GM23248 (cell line): ENCODE measurements at regions not wholly inside any gene's neighbourhood (a gene's known extent, or its start where the extent isn't known, plus 50 kb on each side); places are given as distances from the start of the nearest gene placed in this dataset.

Source experiments
- DNase-seq: peaks from one replicate; pipeline ENCODE4 v3.0.0-alpha.2; 2015
- H2AFZ ChIP-seq: fragments of 200-600 bp; sonication (generic); 2 replicates; pipeline ENCODE4 v1.6.1; 2016; ENCODE audit warnings: antibody characterized with exemption
- H3F3A ChIP-seq: fragments of 200-600 bp; sonication (generic); 2 replicates; pipeline ENCODE4 v1.6.1; 2016; ENCODE audit warnings: mild to moderate bottlenecking, antibody characterized with exemption, mixed run types; ENCODE audit not compliant: insufficient read depth
- H3K27ac ChIP-seq: fragments of 200-600 bp; sonication (generic); 2 replicates; pipeline ENCODE4 v1.5.1; 2016; ENCODE audit warnings: mild to moderate bottlenecking
- H3K27me3 ChIP-seq: fragments of 200-600 bp; sonication (generic); replicated peaks from 2 replicates; pipeline ENCODE4 v1.6.1; 2016; ENCODE audit warnings: mild to moderate bottlenecking; ENCODE audit not compliant: insufficient read depth
- H3K36me3 ChIP-seq: fragments of 200-600 bp; sonication (generic); 2 replicates; pipeline ENCODE4 v1.6.1; 2016; ENCODE audit warnings: low read depth, mild to moderate bottlenecking
- H3K4me1 ChIP-seq: fragments of 200-600 bp; sonication (generic); 2 replicates; pipeline ENCODE4 v1.6.1; 2016; ENCODE audit warnings: mild to moderate bottlenecking; ENCODE audit not compliant: insufficient read depth
- H3K4me2 ChIP-seq: fragments of 200-600 bp; sonication (generic); one replicate; pipeline ENCODE4 v1.6.1; 2016; ENCODE audit warnings: mild to moderate bottlenecking; ENCODE audit not compliant: unreplicated experiment
- H3K4me3 ChIP-seq: fragments of 200-600 bp; sonication (generic); 2 replicates; pipeline ENCODE4 v1.5.1; 2016; ENCODE audit warnings: mild to moderate bottlenecking
- H3K79me2 ChIP-seq: fragments of 200-600 bp; sonication (generic); 2 replicates; pipeline ENCODE4 v1.6.1; 2016; ENCODE audit warnings: mild to moderate bottlenecking; ENCODE audit not compliant: insufficient read depth
- H3K9ac ChIP-seq: fragments of 200-600 bp; sonication (generic); 2 replicates; pipeline ENCODE4 v1.6.1; 2016; ENCODE audit warnings: mild to moderate bottlenecking
- H3K9me2 ChIP-seq: fragments of 200-600 bp; sonication (generic); 2 replicates; pipeline ENCODE4 v1.6.1; 2016; ENCODE audit warnings: mixed run types, mild to moderate bottlenecking, moderate library complexity; ENCODE audit not compliant: insufficient read depth
- H3K9me3 ChIP-seq: fragments of 200-600 bp; sonication (generic); one replicate; pipeline ENCODE4 v1.6.1; 2017; ENCODE audit warnings: low read depth
- H4K20me1 ChIP-seq: fragments of 200-600 bp; sonication (generic); 2 replicates; pipeline ENCODE4 v1.6.0; 2016; ENCODE audit not compliant: insufficient read depth
- EZH2 ChIP-seq: fragments of 200-600 bp; sonication (generic); IDR thresholded peaks from 2 replicates; pipeline ENCODE4 v1.6.1; 2018; ENCODE audit warnings: antibody characterized with exemption, mild to moderate bottlenecking; ENCODE audit not compliant: insufficient read depth, poor library complexity, severe bottlenecking
- EZH2phosphoT487 ChIP-seq: fragments of 200-600 bp; sonication (generic); IDR thresholded peaks from 2 replicates; pipeline ENCODE4 v1.6.1; 2018; ENCODE audit warnings: antibody characterized with exemption, moderate library complexity, mild to moderate bottlenecking, low read depth; ENCODE audit not compliant: insufficient read depth
- WGBS, 2 experiments: methylation state at CpG; one replicate each; pipeline ENCODE4 v1.1.6; 2015 to 2017; ENCODE audit warnings: low lambda C conversion rate in 2 of 2, low coverage in 1 of 2; ENCODE audit errors: missing lambda C conversion rate in 2 of 2; 5-methylcytosine and 5-hydroxymethylcytosine counted together
- in situ Hi-C: fragments of 300-500 bp; cut with MboI; formaldehyde crosslinking; loops from 2 replicates; pipeline ENCODE4 v1.15.0; 2020

DNA sequence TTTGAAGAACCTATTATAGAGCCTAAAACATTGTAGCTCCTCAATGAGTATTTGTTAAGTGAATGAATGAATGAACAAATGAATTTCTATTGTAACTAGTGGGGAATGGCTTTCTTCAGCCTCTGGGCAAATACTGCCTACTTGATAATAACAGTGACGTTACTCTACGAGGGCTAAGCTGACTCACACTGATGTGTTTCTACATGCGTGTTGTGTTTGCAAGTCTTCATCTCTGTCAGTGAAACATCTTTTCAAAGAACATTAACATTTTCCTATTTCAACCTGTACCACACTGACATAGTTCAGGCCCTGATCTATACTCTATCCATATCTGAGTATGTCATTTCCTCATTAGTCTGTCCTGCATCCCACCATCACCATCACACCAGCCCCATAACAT is 319.9 kb upstream of the ACVR2A start:
- 79% methylated on average over 3 of the region's 3 CpGs for WGBS, 2 experiments
- no peak overlapping the region for H2AFZ ChIP-seq
- H3K4me1 ChIP-seq = no peaks in the 10 kb centered on the region
- TF ChIP-seq EZH2phosphoT487 (no peak), EZH2 (no peak)
- no peak overlapping the region for H3K4me3 ChIP-seq
- no peaks in the 10 kb centered on the region for H3K27me3 ChIP-seq
- H3K9me2 ChIP-seq = no peaks in the 10 kb centered on the region
- no peaks in the 10 kb centered on the region for H3K9me3 ChIP-seq
- no peak overlapping the region for H3K9ac ChIP-seq
- no peaks in the 10 kb centered on the region for H3F3A ChIP-seq
- no peaks in the 10 kb centered on the region for H4K20me1 ChIP-seq
- H3K79me2 ChIP-seq = no peaks in the 10 kb centered on the region
- H3K36me3 ChIP-seq = no peaks in the 10 kb centered on the region
- in situ Hi-C loops = no loop called here
- DNase-seq = no peak
- H3K27ac ChIP-seq = no peak overlapping the region
- H3K4me2 ChIP-seq = no peak overlapping the region

GRCh38 chr2:147523415-147523814 is 321.4 kb upstream of the ACVR2A start:
- H4K20me1 ChIP-seq = no peaks in the 10 kb centered on the region
- no peak for DNase-seq
- no peak overlapping the region for H2AFZ ChIP-seq
- H3K4me1 ChIP-seq = no peaks in the 10 kb centered on the region
- H3K79me2 ChIP-seq = no peaks in the 10 kb centered on the region
- H3K27ac ChIP-seq = no peak overlapping the region
- no peak overlapping the region for H3K9ac ChIP-seq
- no peaks in the 10 kb centered on the region for H3K36me3 ChIP-seq
- H3K4me3 ChIP-seq = no peak overlapping the region
- H3K27me3 ChIP-seq = no peaks in the 10 kb centered on the region
- in situ Hi-C loops = no loop called here
- TF ChIP-seq EZH2phosphoT487 (no peak), EZH2 (no peak)
- H3K9me3 ChIP-seq = no peaks in the 10 kb centered on the region
- H3K9me2 ChIP-seq = no peaks in the 10 kb centered on the region
- no peaks in the 10 kb centered on the region for H3F3A ChIP-seq
- H3K4me2 ChIP-seq = no peak overlapping the region

- Histone ChIP-seq H3K79me2 (no peaks in the 10 kb centered on the region), H3K4me1 (no peaks in the 10 kb centered on the region), H3K27me3 (no peaks in the 10 kb centered on the region), H3K4me2 (no peak overlapping the region), H3F3A (no peaks in the 10 kb centered on the region), H4K20me1 (no peaks in the 10 kb centered on the region), H3K27ac (no peak overlapping the region), H3K4me3 (no peak overlapping the region), H3K9me2 (no peaks in the 10 kb centered on the region), H3K36me3 (no peaks in the 10 kb centered on the region), H3K9ac (no peak overlapping the region), H2AFZ (no peak overlapping the region), H3K9me3 (no peaks in the 10 kb centered on the region)
- in situ Hi-C loops = no loop called here
- TF ChIP-seq EZH2phosphoT487 = no peak
- no peak for TF ChIP-seq EZH2
- WGBS, 2 experiments = 73 to 77% methylated on average over 3 of the region's 3 CpGs
- peak; percentile 5 for DNase-seq
Observed at GRCh38 chr2:147521936-147522335, 322.9 kb upstream of the ACVR2A start.

GRCh38 chr2:147520817-147521216 is 324.0 kb upstream of the ACVR2A start:
- Histone ChIP-seq H3K9ac (no peak overlapping the region), H3K27me3 (no peaks in the 10 kb centered on the region), H4K20me1 (no peaks in the 10 kb centered on the region), H3F3A (no peaks in the 10 kb centered on the region), H3K4me2 (no peak overlapping the region), H3K27ac (no peak overlapping the region), H3K36me3 (no peaks in the 10 kb centered on the region), H3K79me2 (no peaks in the 10 kb centered on the region), H2AFZ (no peak overlapping the region), H3K9me3 (no peaks in the 10 kb centered on the region), H3K9me2 (no peaks in the 10 kb centered on the region), H3K4me1 (no peaks in the 10 kb centered on the region), H3K4me3 (no peak overlapping the region)
- DNase-seq = no peak
- in situ Hi-C loops = no loop called here
- no peak for TF ChIP-seq EZH2phosphoT487
- TF ChIP-seq EZH2 = no peak
- 58 to 72% methylated on average over 3 of the region's 3 CpGs for WGBS, 2 experiments

DNA sequence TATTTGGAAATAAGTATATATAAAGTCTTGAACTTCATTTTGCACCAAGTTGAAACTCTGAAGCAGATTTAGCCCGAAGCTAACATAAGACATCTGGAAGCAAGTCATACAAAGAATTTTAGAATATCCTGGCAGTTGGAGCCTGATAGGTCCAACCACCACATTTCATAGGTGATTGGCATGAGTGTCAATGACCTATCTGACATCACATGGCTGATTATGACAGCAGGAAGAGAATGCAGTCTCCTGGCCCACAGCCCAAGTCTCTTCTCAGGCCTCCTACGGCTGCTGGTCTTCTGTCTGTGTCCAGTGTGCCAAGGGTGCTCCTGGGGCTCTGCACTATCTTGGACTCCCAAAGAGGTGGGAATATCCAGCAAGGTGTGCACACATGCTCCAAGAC is 325.7 kb upstream of the ACVR2A start:
- H3K4me3 ChIP-seq = no peak overlapping the region

More for the DNA sequence above, 325.7 kb upstream of the ACVR2A start:
- 40 to 52% methylated on average over 2 of the region's 2 CpGs for WGBS, 2 experiments
- Histone ChIP-seq H3F3A (no peaks in the 10 kb centered on the region), H3K36me3 (no peaks in the 10 kb centered on the region), H3K9me2 (no peaks in the 10 kb centered on the region), H3K4me2 (no peak overlapping the region), H3K27me3 (no peaks in the 10 kb centered on the region), H3K9ac (no peak overlapping the region), H3K9me3 (no peaks in the 10 kb centered on the region), H4K20me1 (no peaks in the 10 kb centered on the region), H3K79me2 (no peaks in the 10 kb centered on the region), H2AFZ (no peak overlapping the region), H3K27ac (no peak overlapping the region), H3K4me1 (no peaks in the 10 kb centered on the region)
- in situ Hi-C loops = no loop called here
- TF ChIP-seq EZH2 = no peak
- no peak for TF ChIP-seq EZH2phosphoT487
- DNase-seq = no peak
